ENCODE measurements at regions not wholly inside any gene's neighbourhood (a gene's known extent, or its start where the extent isn't known, plus 50 kb on each side); places are given as distances from the start of the nearest gene placed in this dataset.

DNA sequence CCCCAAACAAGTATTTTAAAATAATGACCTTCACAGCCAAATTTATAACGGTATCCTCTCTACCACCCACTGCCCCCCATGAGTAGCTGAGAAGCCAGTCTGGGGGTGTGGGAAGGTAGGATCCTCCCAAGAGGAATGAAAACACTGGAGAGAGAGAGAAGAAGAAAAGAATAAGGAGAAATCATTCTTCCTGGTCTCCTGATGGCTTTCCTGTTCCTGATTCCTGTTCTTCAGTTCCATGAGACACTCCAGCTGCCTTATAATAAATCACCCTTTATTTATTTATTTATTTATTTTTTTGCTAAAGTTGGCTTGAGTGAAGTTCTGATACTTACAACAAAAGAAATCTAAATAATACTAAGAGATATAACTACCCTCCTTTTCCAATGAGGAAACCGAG, 56.4 kb upstream of the FAM20A start:
- DNase-seq (ENCODE audit: low read depth), result no peak
- TF ChIP-seq, protein P1, sequence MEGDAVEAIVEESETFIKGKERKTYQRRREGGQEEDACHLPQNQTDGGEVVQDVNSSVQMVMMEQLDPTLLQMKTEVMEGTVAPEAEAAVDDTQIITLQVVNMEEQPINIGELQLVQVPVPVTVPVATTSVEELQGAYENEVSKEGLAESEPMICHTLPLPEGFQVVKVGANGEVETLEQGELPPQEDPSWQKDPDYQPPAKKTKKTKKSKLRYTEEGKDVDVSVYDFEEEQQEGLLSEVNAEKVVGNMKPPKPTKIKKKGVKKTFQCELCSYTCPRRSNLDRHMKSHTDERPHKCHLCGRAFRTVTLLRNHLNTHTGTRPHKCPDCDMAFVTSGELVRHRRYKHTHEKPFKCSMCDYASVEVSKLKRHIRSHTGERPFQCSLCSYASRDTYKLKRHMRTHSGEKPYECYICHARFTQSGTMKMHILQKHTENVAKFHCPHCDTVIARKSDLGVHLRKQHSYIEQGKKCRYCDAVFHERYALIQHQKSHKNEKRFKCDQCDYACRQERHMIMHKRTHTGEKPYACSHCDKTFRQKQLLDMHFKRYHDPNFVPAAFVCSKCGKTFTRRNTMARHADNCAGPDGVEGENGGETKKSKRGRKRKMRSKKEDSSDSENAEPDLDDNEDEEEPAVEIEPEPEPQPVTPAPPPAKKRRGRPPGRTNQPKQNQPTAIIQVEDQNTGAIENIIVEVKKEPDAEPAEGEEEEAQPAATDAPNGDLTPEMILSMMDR (IDR thresholded peaks at IDR 0.05; ENCODE audit: control insufficient read depth, extremely low read depth, insufficient read depth), result no peak
- H3K4me3 ChIP-seq (ENCODE audit: low read depth, low read length), result no peak overlapping the region

DNA sequence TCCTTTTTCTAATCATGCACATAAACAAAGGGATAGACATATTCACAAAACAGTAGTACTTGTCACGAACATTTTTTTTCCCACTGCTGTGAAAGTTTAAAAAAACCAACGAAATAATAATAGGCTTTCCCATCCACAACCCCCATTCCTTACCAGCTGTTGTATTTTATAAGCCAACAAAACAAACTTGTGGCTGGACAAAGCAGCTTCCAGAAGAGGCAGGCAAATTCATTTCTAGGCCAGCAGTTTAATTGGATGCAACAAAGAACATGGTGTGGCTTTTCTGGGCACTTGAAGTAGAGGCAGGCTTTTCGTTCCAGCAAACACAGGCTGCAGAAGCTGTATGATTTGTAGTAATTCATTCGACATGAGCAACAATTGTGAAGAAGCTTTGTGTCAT, 56.0 kb upstream of the FAM20A start:
- TF ChIP-seq, protein P1 (IDR thresholded peaks at IDR 0.05; ENCODE audit: control insufficient read depth, extremely low read depth, insufficient read depth), result no peak
- DNase-seq (ENCODE audit: low read depth), result no peak
- no peak overlapping the region for H3K4me3 ChIP-seq (ENCODE audit: low read depth, low read length)

GRCh38 chr17:68656666-68657065, 55.5 kb upstream of the FAM20A start:
- no peak overlapping the region for H3K4me3 ChIP-seq (ENCODE audit: low read depth, low read length)
- TF ChIP-seq, protein P1 (IDR thresholded peaks at IDR 0.05; ENCODE audit: control insufficient read depth, extremely low read depth, insufficient read depth), result no peak
- no peak for DNase-seq (ENCODE audit: low read depth)
